Activated CD4-positive, alpha-beta T cell treated with anti-CD3 and anti-CD28 coated beads, Interleukin-2, amount 50 U/mL, for 24 hours (primary cell): ENCODE measurements at regions not wholly inside any gene's neighbourhood (a gene's known extent, or its start where the extent isn't known, plus 50 kb on each side); places are given as distances from the start of the nearest gene placed in this dataset.
"Not testable (repeated sequence)": the region's sequence is repeated elsewhere in the genome, so short reads cannot be mapped to it uniquely, and the experiment has no call there.

ENCODE experiments used
- DNase-seq, 2 donors: peaks; one replicate each; pipeline ENCODE4 v3.0.0-alpha.2; 2020; ENCODE audit warnings: low read depth in 1 of 2, low spot score in 1 of 2

DNA sequence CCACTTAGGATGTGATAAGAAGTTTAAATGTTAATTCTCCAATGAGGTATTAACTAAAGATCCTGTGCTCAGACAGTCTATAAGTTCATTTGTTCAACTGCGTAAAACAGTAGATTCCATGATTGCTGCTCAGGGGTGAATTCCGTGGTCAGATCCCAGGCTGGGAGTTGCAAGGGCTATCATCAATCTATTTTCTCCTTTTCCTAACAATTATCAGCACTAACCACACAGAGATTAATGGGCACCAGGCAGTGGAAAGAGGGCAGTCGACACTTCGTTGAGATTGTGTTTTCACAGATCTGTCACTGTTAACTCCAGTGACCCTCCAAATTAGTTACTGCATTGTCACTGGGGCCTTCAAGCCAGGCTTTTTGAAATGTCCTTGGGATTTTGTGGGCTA lies 154.1 kb upstream of the SPRED2 start:
- DNase-seq = no peak

DNA sequence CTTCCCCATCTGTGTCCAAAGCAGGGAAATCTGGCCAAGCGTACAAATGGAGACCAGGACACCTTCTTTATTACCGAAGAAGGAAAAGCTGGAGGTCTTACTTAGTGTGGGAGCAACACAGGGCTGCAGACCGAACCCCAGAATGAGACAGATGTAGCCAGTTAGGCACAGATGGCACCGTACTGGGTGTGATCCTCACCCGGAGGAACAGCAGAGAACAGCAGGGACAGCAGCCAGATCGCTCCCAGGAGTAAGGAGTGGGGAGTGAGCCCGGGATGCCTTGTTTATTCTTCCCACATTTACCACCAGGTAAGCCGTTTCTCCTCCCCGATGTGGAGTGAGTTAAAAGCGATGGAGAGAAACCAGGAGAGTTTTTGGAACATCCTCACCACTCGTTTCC lies 150.7 kb upstream of the SPRED2 start:
- DNase-seq = no peak

DNA sequence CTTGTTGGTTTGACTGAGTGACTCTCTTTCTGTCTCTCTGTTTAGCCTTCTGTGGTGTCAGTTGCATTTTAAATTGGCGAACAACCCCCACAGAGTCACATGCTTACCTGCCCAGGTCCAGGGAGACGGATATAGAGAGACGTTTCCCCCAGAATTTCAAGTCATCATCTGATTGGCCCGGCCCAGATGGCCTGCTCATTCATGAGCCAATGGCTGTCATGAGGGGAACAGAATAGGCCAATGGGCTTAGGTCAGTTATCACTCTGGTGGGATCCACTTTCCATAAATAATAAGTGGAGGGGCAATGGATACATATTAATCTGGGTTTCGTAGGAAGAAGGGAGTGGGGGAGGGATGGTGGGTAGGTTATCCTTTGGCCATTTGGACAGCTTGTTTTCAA lies 150.0 kb upstream of the SPRED2 start:
- DNase-seq = no peak

- DNase-seq = no peak
Observed at GRCh38 chr2:65580824-65581223, 148.4 kb upstream of the SPRED2 start.

DNA sequence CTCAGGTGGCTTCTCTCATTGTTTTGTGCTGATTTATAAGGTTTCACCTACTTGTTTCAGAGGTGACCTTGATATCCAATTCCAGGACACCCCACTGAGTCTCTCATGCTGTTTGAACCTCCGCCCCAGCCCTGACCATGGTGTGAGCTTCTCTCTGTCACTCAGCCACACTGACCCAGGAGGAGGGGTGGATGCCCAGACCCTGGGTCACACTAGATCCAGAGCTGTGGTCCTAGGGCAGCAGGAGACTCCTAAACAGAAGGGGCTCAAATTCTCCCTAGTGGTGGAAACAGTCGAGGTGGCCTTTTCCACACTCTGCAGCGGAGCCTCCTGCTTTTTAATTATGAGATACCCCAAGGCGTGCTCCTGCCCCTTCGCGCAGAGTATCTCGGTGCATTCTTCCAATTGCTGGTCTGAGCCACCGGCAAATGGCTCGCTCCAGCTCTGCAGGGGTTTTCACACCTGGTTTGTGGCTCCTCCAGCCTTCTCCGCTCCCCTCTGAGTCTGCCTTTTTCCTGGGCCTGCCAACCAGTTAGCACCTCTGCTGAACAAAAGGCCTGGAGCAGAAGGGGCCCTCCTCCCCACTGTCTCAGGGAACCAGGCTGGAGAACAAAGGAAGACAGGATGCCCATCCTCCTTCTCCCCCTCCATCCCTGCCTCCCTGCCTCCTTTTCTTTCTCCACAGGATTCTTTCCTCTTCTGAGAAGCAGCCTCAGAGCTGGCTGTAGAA lies 147.3 kb upstream of the SPRED2 start:
- DNase-seq = no peak

DNA sequence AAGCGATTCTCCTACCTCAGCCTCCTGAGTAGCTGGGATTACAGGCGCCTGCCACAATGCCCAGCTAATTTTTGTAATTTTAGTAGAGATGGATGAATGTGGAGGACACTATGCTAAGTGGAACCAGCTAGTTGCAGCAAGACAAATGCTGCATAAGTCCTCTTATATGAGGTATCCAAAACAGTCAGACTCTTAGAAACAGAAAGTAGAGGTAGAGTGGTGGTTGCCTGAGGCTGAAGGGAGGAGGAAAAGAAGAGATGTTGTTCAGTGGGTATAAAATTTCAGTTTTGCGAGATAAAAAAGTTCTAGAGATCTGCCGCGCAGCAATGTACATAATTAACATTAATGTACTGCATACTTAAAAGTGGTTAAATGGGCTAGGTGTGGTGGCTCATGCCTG lies 145.3 kb upstream of the SPRED2 start:
- no peak for DNase-seq

GRCh38 chr2:65576861-65577601 lies 144.6 kb upstream of the SPRED2 start:
- DNase-seq = no peak

- no peak for DNase-seq
Observed at GRCh38 chr2:65576278-65576677, 143.9 kb upstream of the SPRED2 start.

DNA sequence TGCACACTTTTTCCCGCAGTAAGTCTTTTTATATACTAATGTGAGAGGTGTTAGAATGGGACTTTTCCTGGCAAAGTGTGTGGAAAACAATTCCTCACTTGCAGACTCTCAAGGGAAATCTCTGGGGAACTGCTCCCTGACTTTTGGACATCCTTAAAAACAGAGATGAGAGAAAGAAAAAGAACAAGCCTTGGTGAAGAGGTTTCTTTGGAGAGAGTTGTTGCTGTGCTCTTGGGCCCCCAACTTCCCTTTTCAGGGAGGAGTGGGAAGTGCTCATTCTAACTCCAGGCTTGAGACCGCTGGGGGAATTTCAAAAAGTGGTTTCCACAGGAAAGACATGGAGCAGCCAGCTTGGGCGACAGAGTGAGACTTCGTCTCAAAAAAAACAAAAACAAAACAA lies 142.6 kb upstream of the SPRED2 start:
- no peak for DNase-seq

- DNase-seq = not testable (repeated sequence)
Observed at GRCh38 chr2:65568656-65569440, 136.4 kb upstream of the SPRED2 start.

GRCh38 chr2:65566617-65567016 lies 134.2 kb upstream of the SPRED2 start:
- no peak for DNase-seq

GRCh38 chr2:65565681-65566080 lies 133.3 kb upstream of the SPRED2 start:
- DNase-seq = no peak

GRCh38 chr2:65564299-65564698 lies 131.9 kb upstream of the SPRED2 start:
- no peak for DNase-seq

DNA sequence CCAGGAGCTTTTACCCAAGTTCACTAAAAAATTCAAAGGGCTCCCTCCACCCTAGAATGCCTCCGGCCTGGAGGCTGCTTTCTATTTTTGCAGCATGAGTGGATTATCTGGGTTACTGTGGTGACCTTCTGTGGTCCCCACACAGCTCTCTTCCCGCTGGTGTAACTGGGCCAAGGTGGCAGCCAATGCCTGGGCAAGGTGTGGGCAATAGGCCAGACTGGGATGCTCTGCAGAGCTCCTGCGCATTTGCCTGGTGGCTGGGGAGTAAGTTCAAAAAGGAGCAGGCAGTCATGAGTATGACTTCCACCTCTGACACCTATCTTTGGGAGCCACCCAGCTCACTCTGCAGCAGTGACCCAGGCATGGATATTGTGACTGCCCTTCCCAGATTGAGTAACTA lies 130.5 kb upstream of the SPRED2 start:
- no peak for DNase-seq

- no peak for DNase-seq
Observed at GRCh38 chr2:65558743-65559142, 126.3 kb upstream of the SPRED2 start.

- no peak for DNase-seq
Observed at GRCh38 chr2:65557616-65558573, 125.5 kb upstream of the SPRED2 start.

DNA sequence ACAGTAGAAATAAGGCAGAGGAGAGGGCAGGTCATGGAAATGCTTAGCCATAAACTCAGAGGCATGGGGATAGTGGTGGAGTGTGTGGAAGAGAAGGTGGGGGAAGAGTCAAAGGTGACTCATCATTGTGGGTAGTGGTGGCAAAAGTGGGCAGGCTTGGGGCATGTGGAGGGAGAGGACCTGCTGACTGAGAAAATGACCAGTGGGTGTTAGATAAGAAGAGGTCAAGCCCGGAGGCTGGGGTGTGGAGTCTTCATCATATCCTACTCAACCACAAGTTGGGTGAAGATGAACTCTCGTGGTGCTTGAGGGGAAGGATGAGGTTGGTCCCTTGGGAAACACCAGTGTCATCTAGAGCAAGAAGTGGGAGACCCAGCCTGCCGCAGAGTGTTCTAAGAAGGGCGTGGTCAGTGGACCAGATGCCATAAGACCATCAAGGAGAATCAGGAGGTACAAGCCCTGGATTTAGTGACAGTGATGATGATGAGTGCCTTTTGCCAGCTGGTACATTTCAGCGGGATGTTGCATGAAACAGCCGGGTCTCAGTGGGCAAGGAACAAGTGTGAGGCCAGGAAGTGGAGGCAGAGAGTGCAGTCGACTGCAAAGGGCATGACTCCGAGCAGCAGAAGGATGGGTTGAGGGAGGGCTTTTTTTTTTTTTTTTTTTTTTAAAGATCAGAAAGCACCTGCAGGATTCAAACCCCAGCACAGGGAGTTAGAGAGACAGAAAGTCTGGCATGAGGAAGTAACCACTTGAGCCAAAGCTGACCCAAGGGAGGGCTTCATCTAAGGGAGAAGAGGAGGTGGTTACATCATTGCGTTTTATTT lies 122.6 kb upstream of the SPRED2 start:
- no peak for DNase-seq

DNA sequence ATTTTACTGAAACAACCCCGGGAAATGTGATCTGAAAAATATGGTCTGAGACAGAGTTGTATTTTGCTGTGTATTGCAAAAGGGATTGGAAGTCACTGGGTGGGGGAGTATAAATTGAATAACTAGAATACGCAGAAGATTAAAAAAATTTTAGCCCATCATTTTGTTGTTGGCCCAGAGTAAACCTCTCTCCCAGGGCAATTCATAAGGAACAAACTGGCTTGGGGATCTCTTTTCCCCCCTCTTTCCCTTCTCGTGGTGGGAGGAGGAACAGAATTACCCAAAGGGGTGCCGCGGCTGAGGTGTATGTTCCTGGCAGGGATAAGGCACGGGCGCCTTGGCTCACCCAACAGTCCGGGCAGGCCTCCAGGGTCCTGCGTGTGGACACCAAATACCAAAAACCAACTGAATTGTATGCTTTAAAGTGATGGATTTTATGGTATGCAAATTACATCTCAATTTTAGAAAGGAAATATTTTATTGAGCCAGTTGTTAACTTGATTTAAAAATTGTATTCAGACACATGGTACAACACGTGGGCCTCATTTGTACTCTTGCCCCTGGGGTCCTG lies 121.2 kb upstream of the SPRED2 start:
- DNase-seq = no peak

GRCh38 chr2:65551528-65551927 lies 119.1 kb upstream of the SPRED2 start:
- no peak for DNase-seq

GRCh38 chr2:65550246-65550645 lies 117.8 kb upstream of the SPRED2 start:
- no peak for DNase-seq
